AG04450 (cell line): ENCODE measurements at regions not wholly inside any gene's neighbourhood (a gene's known extent, or its start where the extent isn't known, plus 50 kb on each side); places are given as distances from the start of the nearest gene placed in this dataset.
"Not testable (repeated sequence)": the region's sequence is repeated elsewhere in the genome, so short reads cannot be mapped to it uniquely, and the experiment has no call there.

ENCODE experiments used
- CTCF ChIA-PET: fragments of 300-600, 350-600 bp; formaldehyde crosslinking; extraction: SDS; loops from one replicate; lab custom pipeline; 2022; ENCODE audit warnings: antibody characterized with exemption, inconsistent platforms; lab: Charles Lee
- POLR2A ChIA-PET: fragments of 350-600 bp; formaldehyde crosslinking; extraction: SDS; loops from one replicate; lab custom pipeline; 2021; ENCODE audit warnings: antibody characterized with exemption, inconsistent platforms; lab: Yijun Ruan, JAX
- DNase-seq: peaks from one replicate; pipeline ENCODE4 v3.0.0-alpha.2; 2011; ENCODE audit warnings: low read depth, low spot score
- H3K27ac ChIP-seq: one replicate; pipeline ENCODE4 v1.5.1; 2012; ENCODE audit warnings: low read depth, low read length, control low read depth
- H3K27me3 ChIP-seq: one replicate; pipeline ENCODE4 v1.6.0; 2012; ENCODE audit warnings: low read length; ENCODE audit not compliant: control insufficient read depth, insufficient read depth
- H3K4me3 ChIP-seq: 2 replicates; pipeline ENCODE4 v1.5.1; 2011; ENCODE audit warnings: mild to moderate bottlenecking, low read depth, low read length, control low read depth
- H3K9me3 ChIP-seq: 2 replicates; pipeline ENCODE4 v1.5.1; 2012; ENCODE audit warnings: low read length; ENCODE audit not compliant: control insufficient read depth, insufficient read depth
- CTCF ChIP-seq: IDR thresholded peaks from 2 replicates; pipeline ENCODE4 v1.5.1; 2011; ENCODE audit warnings: low read depth, low read length, control low read depth, inconsistent platforms

- no peaks in the 10 kb centered on the region for H3K27me3 ChIP-seq
- H3K4me3 ChIP-seq = no peak overlapping the region
- DNase-seq = no peak
- H3K9me3 ChIP-seq = peaks cover 5% of the 10 kb centered on the region; the same call in 1 of the 2 replicates
- ChIA-PET CTCF (no interaction called here), POLR2A (no interaction called here)
- no peak overlapping the region for H3K27ac ChIP-seq
- no peak for TF ChIP-seq CTCF
These were observed 1170.7 kb upstream of the SLC39A10 start for GRCh38 chr2:194486326-194486725.

GRCh38 chr2:194483041-194483440, 1174.0 kb upstream of the SLC39A10 start:
- ChIA-PET POLR2A (no interaction called here), CTCF (no interaction called here)
- peaks cover 5% of the 10 kb centered on the region; the same call in 1 of the 2 replicates for H3K9me3 ChIP-seq
- no peak overlapping the region for H3K4me3 ChIP-seq
- H3K27ac ChIP-seq = no peak overlapping the region
- no peak for TF ChIP-seq CTCF
- DNase-seq = no peak
- H3K27me3 ChIP-seq = no peaks in the 10 kb centered on the region

- Histone ChIP-seq H3K27ac (no peak overlapping the region), H3K4me3 (no peak overlapping the region), H3K27me3 (no peaks in the 10 kb centered on the region), H3K9me3 (no peaks in the 10 kb centered on the region)
- ChIA-PET CTCF (no interaction called here), POLR2A (no interaction called here)
- no peak for DNase-seq
- no peak for TF ChIP-seq CTCF
These were observed 1191.4 kb upstream of the SLC39A10 start for GRCh38 chr2:194465641-194466040.

GRCh38 chr2:194464964-194465638, 1191.9 kb upstream of the SLC39A10 start:
- Histone ChIP-seq H3K9me3 (no peaks in the 10 kb centered on the region), H3K27me3 (no peaks in the 10 kb centered on the region), H3K4me3 (no peak overlapping the region), H3K27ac (no peak overlapping the region)
- POLR2A ChIA-PET = no interaction called here
- no peak for TF ChIP-seq CTCF
- no peak for DNase-seq
- CTCF ChIA-PET = no interaction called here

GRCh38 chr2:194462883-194463282, 1194.1 kb upstream of the SLC39A10 start:
- H3K27me3 ChIP-seq, CTCF ChIA-PET: not testable (repeated sequence)

More at GRCh38 chr2:194462883-194463282, 1194.1 kb upstream of the SLC39A10 start:
- POLR2A ChIA-PET, H3K4me3 ChIP-seq, DNase-seq, H3K9me3 ChIP-seq, H3K27ac ChIP-seq: not testable (repeated sequence)
